Neural progenitor cell (in vitro differentiated cells): ENCODE measurements at regions not wholly inside any gene's neighbourhood (a gene's known extent, or its start where the extent isn't known, plus 50 kb on each side); places are given as distances from the start of the nearest gene placed in this dataset.

ENCODE experiments used
- EZH2phosphoT487 ChIP-seq: fragments of 200-600 bp; sonication (generic); IDR thresholded peaks from 2 replicates; pipeline ENCODE4 v1.6.1; 2017; ENCODE audit warnings: antibody characterized with exemption
- TF ChIP-seq, protein P1 (sequence below): fragments of 200-600 bp; sonication (generic); IDR thresholded peaks from 2 replicates; pipeline ENCODE4 v1.5.1; 2017; ENCODE audit warnings: antibody characterized with exemption, mild to moderate bottlenecking

- TF ChIP-seq, protein P1, sequence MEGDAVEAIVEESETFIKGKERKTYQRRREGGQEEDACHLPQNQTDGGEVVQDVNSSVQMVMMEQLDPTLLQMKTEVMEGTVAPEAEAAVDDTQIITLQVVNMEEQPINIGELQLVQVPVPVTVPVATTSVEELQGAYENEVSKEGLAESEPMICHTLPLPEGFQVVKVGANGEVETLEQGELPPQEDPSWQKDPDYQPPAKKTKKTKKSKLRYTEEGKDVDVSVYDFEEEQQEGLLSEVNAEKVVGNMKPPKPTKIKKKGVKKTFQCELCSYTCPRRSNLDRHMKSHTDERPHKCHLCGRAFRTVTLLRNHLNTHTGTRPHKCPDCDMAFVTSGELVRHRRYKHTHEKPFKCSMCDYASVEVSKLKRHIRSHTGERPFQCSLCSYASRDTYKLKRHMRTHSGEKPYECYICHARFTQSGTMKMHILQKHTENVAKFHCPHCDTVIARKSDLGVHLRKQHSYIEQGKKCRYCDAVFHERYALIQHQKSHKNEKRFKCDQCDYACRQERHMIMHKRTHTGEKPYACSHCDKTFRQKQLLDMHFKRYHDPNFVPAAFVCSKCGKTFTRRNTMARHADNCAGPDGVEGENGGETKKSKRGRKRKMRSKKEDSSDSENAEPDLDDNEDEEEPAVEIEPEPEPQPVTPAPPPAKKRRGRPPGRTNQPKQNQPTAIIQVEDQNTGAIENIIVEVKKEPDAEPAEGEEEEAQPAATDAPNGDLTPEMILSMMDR, result no peak
- TF ChIP-seq EZH2phosphoT487, result no peak
These were observed 128.1 kb downstream of the EFNB2 start for GRCh38 chr13:106407338-106407737.
